Liver (tissue), 8 donors: ENCODE measurements at regions not wholly inside any gene's neighbourhood (a gene's known extent, or its start where the extent isn't known, plus 50 kb on each side); places are given as distances from the start of the nearest gene placed in this dataset.

Source experiments
- DNase-seq: peaks from one replicate; pipeline ENCODE4 v3.0.0-alpha.2; 2017; ENCODE audit warnings: low spot score
- H3K27ac ChIP-seq, 2 donors: one replicate each; pipeline ENCODE4 v1.7.0; 2013; ENCODE audit warnings: inconsistent platforms in 2 of 2, low read length in 2 of 2, control low read depth in 1 of 2, low read depth in 1 of 2, mild to moderate bottlenecking in 1 of 2
- H3K27me3 ChIP-seq, 4 donors: one replicate each; pipeline versions ENCODE4 v1.6.1 to v1.7.0; 2013; ENCODE audit warnings: low read length in 3 of 4, inconsistent platforms in 1 of 4, mild to moderate bottlenecking in 1 of 4, moderate library complexity in 1 of 4; ENCODE audit not compliant: control insufficient read depth in 4 of 4, insufficient read depth in 4 of 4
- H3K36me3 ChIP-seq, 4 donors: one replicate each; pipeline versions ENCODE4 v1.6.1 to v1.7.0; 2013; ENCODE audit warnings: low read length in 3 of 4, mild to moderate bottlenecking in 3 of 4, low read depth in 1 of 4, moderate library complexity in 1 of 4; ENCODE audit not compliant: control insufficient read depth in 4 of 4, insufficient read depth in 3 of 4
- H3K4me1 ChIP-seq, 4 donors: one replicate each; pipeline versions ENCODE4 v1.6.1 to v1.7.0; 2013; ENCODE audit warnings: low read length in 3 of 4, mild to moderate bottlenecking in 3 of 4, moderate library complexity in 1 of 4; ENCODE audit not compliant: control insufficient read depth in 4 of 4, insufficient read depth in 4 of 4
- H3K4me3 ChIP-seq, 3 donors: one replicate each; pipeline versions ENCODE4 v1.6.1 to v1.7.0; 2013; ENCODE audit warnings: low read length in 3 of 3, control low read depth in 1 of 3, low read depth in 1 of 3, mild to moderate bottlenecking in 1 of 3
- H3K9ac ChIP-seq, 2 donors: one replicate each; pipeline ENCODE4 v1.7.0; 2013; ENCODE audit warnings: low read length in 2 of 2, mild to moderate bottlenecking in 2 of 2, moderate library complexity in 2 of 2, control low read depth in 1 of 2, low read depth in 1 of 2
- H3K9me3 ChIP-seq, 4 donors: one replicate each; pipeline versions ENCODE4 v1.6.1 to v1.7.0; 2013; ENCODE audit warnings: low read length in 3 of 4; ENCODE audit not compliant: control insufficient read depth in 4 of 4
- FOXA1 ChIP-seq: IDR thresholded peaks from 2 replicates; pipeline ENCODE4 v1.6.1; 2016; ENCODE audit warnings: antibody characterized with exemption
- GABPA ChIP-seq, 2 donors: IDR thresholded peaks in 1 of 2; conservative IDR thresholded peaks in 1 of 2; 2 replicates each; pipeline ENCODE4 v1.6.1; 2016; ENCODE audit warnings: antibody characterized with exemption in 2 of 2, mild to moderate bottlenecking in 1 of 2, moderate library complexity in 1 of 2
- HNF4A ChIP-seq, 2 donors: conservative IDR thresholded peaks; 2 replicates each; pipeline ENCODE4 v1.6.1; 2016; ENCODE audit warnings: antibody characterized with exemption in 2 of 2, mild to moderate bottlenecking in 2 of 2
- HNF4G ChIP-seq: IDR thresholded peaks from 2 replicates; pipeline ENCODE4 v1.6.1; 2016; ENCODE audit warnings: antibody characterized with exemption
- NR2F2 ChIP-seq: IDR thresholded peaks from 2 replicates; pipeline ENCODE4 v1.6.1; 2016; ENCODE audit warnings: antibody characterized with exemption
- RAD21 ChIP-seq, 2 donors: IDR thresholded peaks; 2 replicates each; pipeline ENCODE4 v1.6.1; 2016; ENCODE audit warnings: antibody characterized with exemption in 2 of 2, mild to moderate bottlenecking in 2 of 2
- RXRA ChIP-seq, 2 donors: IDR thresholded peaks; 2 replicates each; pipeline ENCODE4 v1.6.1; 2017 to 2018; ENCODE audit warnings: antibody characterized with exemption in 2 of 2, mild to moderate bottlenecking in 1 of 2
- SP1 ChIP-seq: IDR thresholded peaks from 2 replicates; pipeline ENCODE4 v1.6.1; 2018; ENCODE audit warnings: antibody characterized with exemption, mild to moderate bottlenecking
- YY1 ChIP-seq: IDR thresholded peaks from 2 replicates; pipeline ENCODE4 v1.6.1; 2016; ENCODE audit warnings: antibody characterized with exemption, mild to moderate bottlenecking
- WGBS: extraction: QIAGEN DNeasy Blood & Tissue Kit; methylation state at CpG from one replicate; pipeline ENCODE4 v1.1.7; 2013; 5-methylcytosine and 5-hydroxymethylcytosine counted together
- TF ChIP-seq, protein P1 (sequence below): IDR thresholded peaks from 2 replicates; pipeline ENCODE4 v1.6.1; 2016; ENCODE audit warnings: antibody characterized with exemption
- TF ChIP-seq, protein P2 (sequence below): fragments of 150-350 bp; IDR thresholded peaks from 2 replicates; pipeline ENCODE4 v1.5.1; 2017; ENCODE audit warnings: improper control_type of control experiment, low read depth, low read length; ENCODE audit not compliant: missing input control
- TF ChIP-seq, protein P3 (sequence below): IDR thresholded peaks from 2 replicates; pipeline ENCODE4 v1.6.1; 2016; ENCODE audit warnings: antibody characterized with exemption, mild to moderate bottlenecking
- TF ChIP-seq, protein P4 (sequence below): IDR thresholded peaks from 2 replicates; pipeline ENCODE4 v1.6.1; 2016; ENCODE audit warnings: antibody characterized with exemption
- donor health status: healthy.
- donor health status: healthy.
- donor health status: healthy.
- donor health status: healthy.
- donor health status: healthy.

DNA sequence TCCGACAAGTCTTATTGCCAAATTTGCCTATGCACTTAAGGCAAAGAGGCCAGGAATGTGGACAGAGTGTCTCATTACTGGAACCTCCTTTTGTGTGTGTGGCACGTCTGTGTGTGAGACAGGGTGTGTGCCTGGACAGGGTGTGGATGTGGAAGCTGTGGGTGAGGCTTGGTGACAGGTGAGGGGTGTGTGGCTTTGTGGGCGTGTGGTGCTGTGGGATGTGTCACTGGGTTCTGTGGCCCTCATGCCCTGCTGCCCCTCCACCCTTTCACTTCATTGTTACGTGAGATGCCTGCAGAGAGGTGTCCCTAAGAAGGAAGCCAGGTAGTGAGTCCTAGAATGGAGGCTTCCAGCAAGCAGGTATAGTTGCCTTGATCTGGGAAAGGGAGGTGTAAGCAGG lies 244.0 kb upstream of the CHRNA7 start:
- no peak overlapping the region for H3K27ac ChIP-seq
- no peaks in the 10 kb centered on the region for H3K4me1 ChIP-seq
- H3K9me3 ChIP-seq = no peaks in the 10 kb centered on the region
- H3K9ac ChIP-seq = no peak overlapping the region
- 90% methylated on average over 4 of the region's 4 CpGs for WGBS
- TF ChIP-seq SP1 = no peak
- TF ChIP-seq, protein P1, sequence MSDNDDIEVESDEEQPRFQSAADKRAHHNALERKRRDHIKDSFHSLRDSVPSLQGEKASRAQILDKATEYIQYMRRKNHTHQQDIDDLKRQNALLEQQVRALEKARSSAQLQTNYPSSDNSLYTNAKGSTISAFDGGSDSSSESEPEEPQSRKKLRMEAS = no peak
- TF ChIP-seq, protein P2, sequence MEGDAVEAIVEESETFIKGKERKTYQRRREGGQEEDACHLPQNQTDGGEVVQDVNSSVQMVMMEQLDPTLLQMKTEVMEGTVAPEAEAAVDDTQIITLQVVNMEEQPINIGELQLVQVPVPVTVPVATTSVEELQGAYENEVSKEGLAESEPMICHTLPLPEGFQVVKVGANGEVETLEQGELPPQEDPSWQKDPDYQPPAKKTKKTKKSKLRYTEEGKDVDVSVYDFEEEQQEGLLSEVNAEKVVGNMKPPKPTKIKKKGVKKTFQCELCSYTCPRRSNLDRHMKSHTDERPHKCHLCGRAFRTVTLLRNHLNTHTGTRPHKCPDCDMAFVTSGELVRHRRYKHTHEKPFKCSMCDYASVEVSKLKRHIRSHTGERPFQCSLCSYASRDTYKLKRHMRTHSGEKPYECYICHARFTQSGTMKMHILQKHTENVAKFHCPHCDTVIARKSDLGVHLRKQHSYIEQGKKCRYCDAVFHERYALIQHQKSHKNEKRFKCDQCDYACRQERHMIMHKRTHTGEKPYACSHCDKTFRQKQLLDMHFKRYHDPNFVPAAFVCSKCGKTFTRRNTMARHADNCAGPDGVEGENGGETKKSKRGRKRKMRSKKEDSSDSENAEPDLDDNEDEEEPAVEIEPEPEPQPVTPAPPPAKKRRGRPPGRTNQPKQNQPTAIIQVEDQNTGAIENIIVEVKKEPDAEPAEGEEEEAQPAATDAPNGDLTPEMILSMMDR = no peak
- TF ChIP-seq FOXA1 = no peak
- no peak for TF ChIP-seq RXRA (IDR thresholded peaks at IDR 0.05)
- no peak for TF ChIP-seq GABPA (IDR thresholded peaks at IDR 0.05 in 1 of 2, conservative IDR thresholded peaks at IDR 0.05 in 1 of 2)
- TF ChIP-seq HNF4G = no peak
- TF ChIP-seq, protein P3, sequence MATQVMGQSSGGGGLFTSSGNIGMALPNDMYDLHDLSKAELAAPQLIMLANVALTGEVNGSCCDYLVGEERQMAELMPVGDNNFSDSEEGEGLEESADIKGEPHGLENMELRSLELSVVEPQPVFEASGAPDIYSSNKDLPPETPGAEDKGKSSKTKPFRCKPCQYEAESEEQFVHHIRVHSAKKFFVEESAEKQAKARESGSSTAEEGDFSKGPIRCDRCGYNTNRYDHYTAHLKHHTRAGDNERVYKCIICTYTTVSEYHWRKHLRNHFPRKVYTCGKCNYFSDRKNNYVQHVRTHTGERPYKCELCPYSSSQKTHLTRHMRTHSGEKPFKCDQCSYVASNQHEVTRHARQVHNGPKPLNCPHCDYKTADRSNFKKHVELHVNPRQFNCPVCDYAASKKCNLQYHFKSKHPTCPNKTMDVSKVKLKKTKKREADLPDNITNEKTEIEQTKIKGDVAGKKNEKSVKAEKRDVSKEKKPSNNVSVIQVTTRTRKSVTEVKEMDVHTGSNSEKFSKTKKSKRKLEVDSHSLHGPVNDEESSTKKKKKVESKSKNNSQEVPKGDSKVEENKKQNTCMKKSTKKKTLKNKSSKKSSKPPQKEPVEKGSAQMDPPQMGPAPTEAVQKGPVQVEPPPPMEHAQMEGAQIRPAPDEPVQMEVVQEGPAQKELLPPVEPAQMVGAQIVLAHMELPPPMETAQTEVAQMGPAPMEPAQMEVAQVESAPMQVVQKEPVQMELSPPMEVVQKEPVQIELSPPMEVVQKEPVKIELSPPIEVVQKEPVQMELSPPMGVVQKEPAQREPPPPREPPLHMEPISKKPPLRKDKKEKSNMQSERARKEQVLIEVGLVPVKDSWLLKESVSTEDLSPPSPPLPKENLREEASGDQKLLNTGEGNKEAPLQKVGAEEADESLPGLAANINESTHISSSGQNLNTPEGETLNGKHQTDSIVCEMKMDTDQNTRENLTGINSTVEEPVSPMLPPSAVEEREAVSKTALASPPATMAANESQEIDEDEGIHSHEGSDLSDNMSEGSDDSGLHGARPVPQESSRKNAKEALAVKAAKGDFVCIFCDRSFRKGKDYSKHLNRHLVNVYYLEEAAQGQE = no peak
- TF ChIP-seq RAD21 (IDR thresholded peaks at IDR 0.05) = no peak
- TF ChIP-seq, protein P4, sequence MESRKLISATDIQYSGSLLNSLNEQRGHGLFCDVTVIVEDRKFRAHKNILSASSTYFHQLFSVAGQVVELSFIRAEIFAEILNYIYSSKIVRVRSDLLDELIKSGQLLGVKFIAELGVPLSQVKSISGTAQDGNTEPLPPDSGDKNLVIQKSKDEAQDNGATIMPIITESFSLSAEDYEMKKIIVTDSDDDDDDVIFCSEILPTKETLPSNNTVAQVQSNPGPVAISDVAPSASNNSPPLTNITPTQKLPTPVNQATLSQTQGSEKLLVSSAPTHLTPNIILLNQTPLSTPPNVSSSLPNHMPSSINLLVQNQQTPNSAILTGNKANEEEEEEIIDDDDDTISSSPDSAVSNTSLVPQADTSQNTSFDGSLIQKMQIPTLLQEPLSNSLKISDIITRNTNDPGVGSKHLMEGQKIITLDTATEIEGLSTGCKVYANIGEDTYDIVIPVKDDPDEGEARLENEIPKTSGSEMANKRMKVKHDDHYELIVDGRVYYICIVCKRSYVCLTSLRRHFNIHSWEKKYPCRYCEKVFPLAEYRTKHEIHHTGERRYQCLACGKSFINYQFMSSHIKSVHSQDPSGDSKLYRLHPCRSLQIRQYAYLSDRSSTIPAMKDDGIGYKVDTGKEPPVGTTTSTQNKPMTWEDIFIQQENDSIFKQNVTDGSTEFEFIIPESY = no peak
- TF ChIP-seq NR2F2 = no peak
- H3K27me3 ChIP-seq = no peaks in the 10 kb centered on the region
- DNase-seq = no peak
- no peak overlapping the region for H3K4me3 ChIP-seq
- H3K36me3 ChIP-seq = no peaks in the 10 kb centered on the region

DNA sequence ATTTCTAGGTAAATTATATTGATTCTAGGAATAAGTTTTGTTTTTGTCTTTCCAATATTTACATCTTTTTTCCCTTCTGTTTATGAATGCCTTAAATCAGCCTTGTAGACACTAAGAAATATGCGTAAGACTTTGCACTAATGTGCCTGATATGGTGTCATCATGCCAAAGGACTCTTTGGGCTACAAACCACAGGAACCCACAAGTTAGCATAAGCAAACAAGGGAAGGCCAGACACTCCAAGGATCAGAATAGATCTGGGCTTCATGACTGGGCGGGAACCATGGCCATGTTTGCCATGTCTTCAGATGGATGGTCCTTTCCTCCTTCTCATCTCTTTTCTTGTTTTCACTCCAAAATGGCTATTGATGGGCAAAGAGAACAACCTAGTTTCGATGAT lies 242.2 kb upstream of the CHRNA7 start:
- no peaks in the 10 kb centered on the region for H3K9me3 ChIP-seq
- H3K4me1 ChIP-seq = no peaks in the 10 kb centered on the region
- no peak overlapping the region for H3K4me3 ChIP-seq
- DNase-seq = no peak
- no peak overlapping the region for H3K27ac ChIP-seq
- H3K9ac ChIP-seq = no peak overlapping the region
- no peaks in the 10 kb centered on the region for H3K36me3 ChIP-seq
- TF ChIP-seq HNF4A (conservative IDR thresholded peaks at IDR 0.05) = no peak
- TF ChIP-seq YY1 = no peak
- no peak for TF ChIP-seq SP1
- no peak for TF ChIP-seq RXRA (IDR thresholded peaks at IDR 0.05)
- TF ChIP-seq, protein P3 = no peak
- no peaks in the 10 kb centered on the region for H3K27me3 ChIP-seq
- 87% methylated on average over 3 of the region's 3 CpGs for WGBS
